T-helper 2 cell treated with Interferon-gamma antibody and Interleukin-4, amounts not matched to agents 5 μg/mL and 100 μg/mL, for 36 hours (primary cell): ENCODE measurements at regions not wholly inside any gene's neighbourhood (a gene's known extent, or its start where the extent isn't known, plus 50 kb on each side); places are given as distances from the start of the nearest gene placed in this dataset.

ENCODE experiments used
- DNase-seq: peaks from one replicate; pipeline ENCODE4 v3.0.0; 2021; ENCODE audit warnings: low spot score
- H3K27ac Mint-ChIP-seq: one replicate; pipeline ENCODE4 v1.8.0; 2021; ENCODE audit warnings: mild to moderate bottlenecking, mixed read lengths
- H3K27me3 Mint-ChIP-seq: one replicate; pipeline ENCODE4 v1.8.0; 2021; ENCODE audit warnings: low read depth, mixed read lengths
- H3K36me3 Mint-ChIP-seq: one replicate; pipeline ENCODE4 v1.8.0; 2021; ENCODE audit warnings: low read depth, mixed read lengths
- H3K4me1 Mint-ChIP-seq: one replicate; pipeline ENCODE4 v1.8.0; 2021; ENCODE audit warnings: low read depth, mixed read lengths
- H3K4me3 Mint-ChIP-seq: one replicate; pipeline ENCODE4 v1.8.0; 2022; ENCODE audit warnings: mild to moderate bottlenecking, moderate library complexity, mixed read lengths
- H3K9me3 Mint-ChIP-seq: one replicate; pipeline ENCODE4 v1.8.0; 2021; ENCODE audit warnings: mixed read lengths

- DNase-seq, result no peak
- Mint-ChIP-seq H3K36me3 (no peaks in the 10 kb centered on the region), H3K4me1 (no peaks in the 10 kb centered on the region), H3K27ac (no peak overlapping the region), H3K4me3 (no peak overlapping the region), H3K27me3 (no peaks in the 10 kb centered on the region), H3K9me3 (no peaks in the 10 kb centered on the region)
Observed at GRCh38 chr1:4595341-4596225, 58.8 kb upstream of the AJAP1 start.

DNA sequence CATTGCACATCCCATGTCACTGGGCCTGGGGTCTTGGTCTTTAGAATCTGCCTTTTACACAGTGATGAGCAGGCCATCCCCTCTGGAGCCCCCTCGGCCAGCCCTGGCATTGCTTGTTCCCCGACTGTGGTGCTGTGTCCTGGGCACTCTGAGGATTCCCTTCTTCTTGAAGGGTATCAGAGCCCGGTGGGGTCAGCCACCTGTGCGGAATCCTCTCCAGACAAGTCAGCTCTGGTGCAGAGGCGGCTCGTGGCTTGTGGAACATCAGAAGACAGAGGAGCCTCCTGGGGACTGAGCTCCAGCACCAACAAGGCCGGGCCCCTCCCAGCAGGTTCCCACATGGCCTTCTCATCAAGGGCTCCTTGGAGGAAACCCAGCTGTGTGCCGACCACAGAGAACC lies 57.9 kb upstream of the AJAP1 start:
- DNase-seq, result no peak
- H3K27me3 Mint-ChIP-seq, result no peaks in the 10 kb centered on the region
- H3K36me3 Mint-ChIP-seq, result no peaks in the 10 kb centered on the region
- H3K27ac Mint-ChIP-seq, result no peak overlapping the region
- H3K9me3 Mint-ChIP-seq, result no peaks in the 10 kb centered on the region
- H3K4me3 Mint-ChIP-seq, result no peak overlapping the region
- H3K4me1 Mint-ChIP-seq, result no peaks in the 10 kb centered on the region

GRCh38 chr1:4597020-4597419 lies 57.4 kb upstream of the AJAP1 start:
- Mint-ChIP-seq H3K4me1 (no peaks in the 10 kb centered on the region), H3K27ac (no peak overlapping the region), H3K4me3 (no peak overlapping the region), H3K27me3 (no peaks in the 10 kb centered on the region), H3K9me3 (no peaks in the 10 kb centered on the region), H3K36me3 (no peaks in the 10 kb centered on the region)
- no peak for DNase-seq

GRCh38 chr1:4598561-4598960 lies 55.8 kb upstream of the AJAP1 start:
- Mint-ChIP-seq H3K36me3 (no peaks in the 10 kb centered on the region), H3K27me3 (peaks cover 2% of the 10 kb centered on the region), H3K9me3 (no peaks in the 10 kb centered on the region), H3K4me3 (no peak overlapping the region), H3K4me1 (no peaks in the 10 kb centered on the region), H3K27ac (no peak overlapping the region)
- no peak for DNase-seq

GRCh38 chr1:4599521-4599920 lies 54.9 kb upstream of the AJAP1 start:
- no peaks in the 10 kb centered on the region for H3K36me3 Mint-ChIP-seq
- DNase-seq, result no peak
- no peak overlapping the region for H3K27ac Mint-ChIP-seq
- peaks cover 4% of the 10 kb centered on the region for H3K27me3 Mint-ChIP-seq
- H3K9me3 Mint-ChIP-seq, result no peaks in the 10 kb centered on the region
- no peak overlapping the region for H3K4me3 Mint-ChIP-seq
- H3K4me1 Mint-ChIP-seq, result no peaks in the 10 kb centered on the region

DNA sequence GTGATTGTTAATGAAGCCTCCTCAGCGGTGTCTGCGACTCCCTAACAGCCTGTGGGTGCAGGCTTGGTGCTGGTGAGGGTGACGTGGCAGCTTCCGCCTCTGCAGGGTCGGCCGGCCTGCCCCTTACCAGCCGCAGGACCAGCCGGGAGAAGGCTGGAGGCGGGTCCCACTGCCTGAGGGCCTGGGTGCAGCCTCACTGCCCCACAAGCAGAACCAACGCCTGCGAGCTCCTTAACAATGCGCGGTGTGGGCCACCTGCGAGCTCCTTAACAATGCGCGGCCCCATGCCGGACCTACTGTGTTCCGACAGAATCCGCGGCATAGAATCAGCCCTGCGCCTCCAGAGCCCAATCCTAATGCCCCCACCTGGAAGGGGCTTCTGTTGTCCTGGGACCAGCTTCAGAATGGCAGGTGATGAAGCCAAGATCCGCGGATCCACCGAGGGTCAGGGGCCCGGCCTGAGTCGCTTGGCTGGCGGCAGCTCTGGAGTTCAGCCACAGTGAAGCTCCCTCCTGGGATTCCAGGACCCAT lies 54.4 kb upstream of the AJAP1 start:
- Mint-ChIP-seq H3K36me3 (no peaks in the 10 kb centered on the region), H3K27me3 (peaks cover 4% of the 10 kb centered on the region), H3K27ac (no peak overlapping the region)

GRCh38 chr1:4600615-4601460 lies 53.6 kb upstream of the AJAP1 start:
- peaks cover 8% of the 10 kb centered on the region for H3K27me3 Mint-ChIP-seq
- no peaks in the 10 kb centered on the region for H3K36me3 Mint-ChIP-seq
- H3K4me1 Mint-ChIP-seq, result no peaks in the 10 kb centered on the region
- DNase-seq, result no peak
- H3K9me3 Mint-ChIP-seq, result no peaks in the 10 kb centered on the region
- H3K27ac Mint-ChIP-seq, result no peak overlapping the region
- H3K4me3 Mint-ChIP-seq, result no peak overlapping the region

More for the DNA sequence above, 54.4 kb upstream of the AJAP1 start:
- H3K9me3 Mint-ChIP-seq, result no peaks in the 10 kb centered on the region
- no peak for DNase-seq
- no peaks in the 10 kb centered on the region for H3K4me1 Mint-ChIP-seq
- no peak overlapping the region for H3K4me3 Mint-ChIP-seq

- no peaks in the 10 kb centered on the region for H3K4me1 Mint-ChIP-seq
- H3K27me3 Mint-ChIP-seq, result peaks cover 14% of the 10 kb centered on the region
- no peak overlapping the region for H3K27ac Mint-ChIP-seq
- no peak for DNase-seq
- no peaks in the 10 kb centered on the region for H3K36me3 Mint-ChIP-seq
- H3K9me3 Mint-ChIP-seq, result no peaks in the 10 kb centered on the region
- no peak overlapping the region for H3K4me3 Mint-ChIP-seq
Observed at GRCh38 chr1:4601941-4602340, 52.5 kb upstream of the AJAP1 start.

- H3K9me3 Mint-ChIP-seq, result no peaks in the 10 kb centered on the region
- peaks cover 14% of the 10 kb centered on the region for H3K27me3 Mint-ChIP-seq
- H3K36me3 Mint-ChIP-seq, result no peaks in the 10 kb centered on the region
- DNase-seq, result no peak
- no peaks in the 10 kb centered on the region for H3K4me1 Mint-ChIP-seq
- no peak overlapping the region for H3K27ac Mint-ChIP-seq
- no peak overlapping the region for H3K4me3 Mint-ChIP-seq
Observed at GRCh38 chr1:4602462-4603294, 51.7 kb upstream of the AJAP1 start.

GRCh38 chr1:4603295-4604110 lies 50.9 kb upstream of the AJAP1 start:
- H3K9me3 Mint-ChIP-seq, result peaks cover 2% of the 10 kb centered on the region
- H3K27me3 Mint-ChIP-seq, result peaks cover 17% of the 10 kb centered on the region
- H3K4me3 Mint-ChIP-seq, result no peak overlapping the region
- no peak overlapping the region for H3K27ac Mint-ChIP-seq
- no peaks in the 10 kb centered on the region for H3K4me1 Mint-ChIP-seq
- no peaks in the 10 kb centered on the region for H3K36me3 Mint-ChIP-seq
- no peak for DNase-seq
